ENCODE measurements at regions not wholly inside any gene's neighbourhood (a gene's known extent, or its start where the extent isn't known, plus 50 kb on each side); places are given as distances from the start of the nearest gene placed in this dataset.

DNA sequence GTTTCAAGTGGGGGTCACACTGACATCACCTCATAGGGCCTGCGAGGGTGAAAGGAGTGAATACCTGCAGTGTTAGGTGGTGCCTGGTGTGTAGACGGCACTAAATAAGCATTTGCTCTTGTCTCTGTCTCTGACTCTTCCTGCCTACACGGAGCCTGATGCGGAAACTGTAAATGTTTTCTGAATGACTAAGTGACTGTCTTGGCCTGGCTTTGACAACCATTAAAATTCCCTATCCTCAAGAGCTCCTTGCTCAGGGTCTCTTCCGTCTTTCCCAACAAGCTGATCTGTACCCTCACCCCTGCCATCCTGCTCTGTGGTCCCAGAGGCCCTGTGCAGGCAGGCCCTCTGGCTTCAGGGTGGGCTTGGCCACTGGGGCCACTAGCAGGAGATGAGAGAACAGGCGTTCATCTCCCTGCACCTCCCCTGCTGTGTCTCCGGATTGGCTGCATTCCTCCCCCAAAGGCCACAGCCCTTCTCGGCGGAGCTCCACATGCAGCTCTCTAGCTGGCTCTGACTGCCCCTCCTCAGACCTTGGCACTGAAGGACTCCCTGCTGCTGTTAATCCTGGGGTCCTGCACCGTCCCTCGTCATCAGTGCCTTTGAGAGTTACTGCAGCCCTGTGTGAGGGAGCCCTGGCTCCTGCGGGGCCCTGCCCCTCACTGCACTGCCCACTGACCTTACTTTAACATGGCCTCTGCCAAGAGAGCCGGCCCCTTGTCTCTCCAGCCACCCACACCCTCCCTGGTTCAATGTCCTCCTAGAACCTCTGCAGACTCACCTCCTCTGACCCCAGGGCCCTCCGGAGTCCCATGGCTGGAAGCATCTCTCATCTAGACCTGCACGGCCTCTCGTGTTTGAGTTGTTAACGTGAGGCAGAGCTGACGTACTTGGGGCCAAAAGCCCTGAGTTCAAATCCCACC is 211.1 kb downstream of the MATN1 start:
- no peak for DNase-seq

DNA sequence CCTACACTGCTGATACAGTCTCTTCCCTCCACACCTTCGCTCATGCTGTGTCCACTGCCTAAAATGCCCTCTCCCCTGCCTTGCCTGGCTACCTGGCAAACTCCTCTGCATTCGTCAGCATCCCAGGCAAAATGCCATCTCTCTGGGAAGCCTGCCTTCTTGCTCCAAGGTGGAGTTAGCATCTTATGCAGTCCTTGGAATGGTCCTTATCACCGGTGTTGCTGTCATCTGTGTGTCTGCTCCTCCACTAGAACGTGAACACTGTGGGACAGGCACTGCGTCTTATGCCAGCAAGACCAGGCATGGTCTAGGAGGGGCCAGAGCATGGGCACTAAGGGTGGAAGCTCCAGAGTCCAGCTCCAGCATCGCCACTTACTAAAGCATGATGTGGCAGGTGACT is 211.8 kb downstream of the MATN1 start:
- no peak for DNase-seq

DNA sequence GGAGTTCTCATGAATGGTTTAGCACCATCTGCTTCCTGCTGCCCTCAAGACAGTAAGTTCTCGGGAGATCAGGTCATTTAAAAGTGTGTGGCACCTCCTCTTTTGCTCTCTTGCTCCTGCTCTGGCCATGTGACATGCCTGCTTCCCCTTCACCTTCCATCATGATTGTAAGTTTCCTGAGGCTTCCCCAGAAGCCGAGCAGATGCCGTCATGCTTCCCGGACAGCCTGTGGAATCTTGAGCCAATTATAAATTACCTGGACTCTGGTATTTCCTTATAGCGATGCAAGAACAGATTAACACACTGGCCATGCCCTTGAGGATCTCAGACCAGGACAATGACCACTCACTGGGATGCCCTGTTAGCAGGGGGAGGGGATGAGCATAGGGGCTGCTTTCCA is 212.3 kb downstream of the MATN1 start:
- DNase-seq: no peak

GRCh38 chr1:30509670-30510069 is 213.7 kb downstream of the MATN1 start:
- DNase-seq: no peak

DNA sequence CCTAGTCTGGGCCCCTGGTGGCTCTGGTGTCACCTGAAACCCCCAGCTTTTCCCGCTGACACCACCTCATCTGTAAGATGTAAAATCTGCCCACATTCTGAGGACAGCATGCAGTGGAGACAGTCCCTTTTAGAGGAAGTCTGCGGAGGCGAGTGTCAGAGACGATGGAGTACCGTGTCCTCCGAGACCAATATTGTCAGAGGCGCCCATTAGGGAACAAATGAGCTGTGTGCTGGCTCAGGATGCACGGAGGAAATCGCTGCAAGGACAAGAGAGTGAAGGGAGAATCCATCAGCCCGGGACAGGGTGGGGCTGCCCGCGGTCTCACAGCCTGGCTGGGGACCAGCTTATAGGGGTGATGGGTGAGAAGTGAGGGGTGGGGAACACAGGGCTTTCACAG is 214.8 kb downstream of the MATN1 start:
- DNase-seq: no peak

DNA sequence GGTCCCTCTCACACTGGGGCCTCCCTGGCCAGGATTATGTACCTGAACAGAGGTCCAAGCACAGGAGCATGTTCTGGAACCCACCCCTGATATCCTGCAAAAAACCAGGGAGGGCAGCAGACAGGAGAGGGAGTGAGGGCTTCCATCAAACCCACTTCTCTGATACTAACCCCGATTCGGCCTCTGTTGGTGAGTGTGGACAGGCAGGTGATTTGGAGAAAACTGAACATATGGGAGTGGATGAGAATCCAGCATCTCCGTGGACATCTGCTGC is 215.3 kb downstream of the MATN1 start:
- DNase-seq: no peak

- DNase-seq: no peak
These were observed 215.8 kb downstream of the MATN1 start for GRCh38 chr1:30507401-30508174.

DNA sequence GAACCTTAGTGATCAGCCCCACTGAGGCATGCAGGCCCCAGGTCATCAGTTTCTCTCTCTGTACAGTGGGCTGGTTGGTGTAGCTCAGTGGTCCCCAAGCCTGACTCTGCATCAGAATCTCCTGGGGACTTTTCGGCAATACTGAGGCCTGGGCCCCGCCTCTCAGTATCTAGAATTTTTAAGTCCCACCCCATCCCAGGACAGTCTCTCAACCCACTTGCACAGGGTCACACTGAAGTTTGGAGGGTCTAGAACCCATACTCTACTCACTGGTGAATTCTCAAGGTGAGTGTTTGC is 216.4 kb downstream of the MATN1 start:
- DNase-seq: no peak

DNA sequence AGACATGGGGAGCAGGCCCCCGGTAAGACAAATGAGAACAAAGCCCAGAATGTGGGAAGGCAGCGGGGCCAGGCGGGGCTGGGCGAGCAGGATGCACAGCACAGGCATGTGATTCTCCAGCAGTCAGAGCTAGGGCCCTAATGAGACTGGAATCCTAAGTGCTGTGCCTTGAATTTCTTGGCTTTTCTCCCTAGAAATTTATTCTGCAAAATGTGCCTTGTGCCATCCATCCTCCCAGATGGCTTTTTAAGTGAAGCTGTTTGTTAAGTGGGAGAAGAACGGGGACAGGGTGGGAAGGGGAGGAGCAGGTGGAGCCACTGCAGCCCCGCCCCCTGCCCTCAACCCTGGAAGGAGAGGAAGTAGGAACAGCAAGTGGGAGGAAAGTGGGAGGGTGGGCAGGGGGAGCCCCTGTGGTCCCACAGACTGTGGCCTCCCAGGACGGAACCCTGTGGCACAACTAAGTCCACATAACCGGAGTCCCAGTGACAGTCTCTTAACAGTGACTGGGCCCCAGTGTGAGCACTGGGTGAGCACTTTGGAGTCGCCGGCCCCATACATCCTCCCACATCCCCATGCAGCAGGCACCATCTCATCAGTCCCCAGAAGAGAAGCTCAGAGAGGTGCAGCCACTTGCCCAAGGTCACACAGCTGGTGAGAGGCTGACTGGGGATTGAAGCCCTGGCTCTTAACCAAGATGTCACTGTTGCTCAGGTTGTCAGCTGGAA is 216.9 kb downstream of the MATN1 start:
- no peak for DNase-seq

DNA sequence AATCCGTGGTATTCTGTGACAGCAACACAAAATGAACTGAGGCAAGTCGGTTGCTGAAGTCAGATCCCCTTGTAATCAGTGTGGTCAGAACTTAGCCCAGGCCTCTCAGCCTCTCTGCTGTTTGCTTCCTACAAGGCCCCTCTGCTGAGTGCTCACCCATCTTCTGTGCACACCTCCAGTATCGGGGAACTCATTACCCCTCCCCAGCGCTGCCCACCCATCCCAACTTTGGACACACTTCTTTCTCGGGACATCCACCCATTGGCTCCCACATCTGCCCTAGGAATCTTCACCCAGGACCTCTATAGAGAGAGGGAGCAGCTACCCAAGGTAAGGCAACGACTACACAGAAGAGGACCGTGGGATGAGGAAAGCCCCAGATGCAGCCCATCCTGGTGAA is 217.5 kb downstream of the MATN1 start:
- DNase-seq: no peak

GRCh38 chr1:30492451-30492850 is 230.9 kb downstream of the MATN1 start:
- DNase-seq: no peak

- DNase-seq: no peak
These were observed 231.6 kb downstream of the MATN1 start for GRCh38 chr1:30491831-30492230.

DNA sequence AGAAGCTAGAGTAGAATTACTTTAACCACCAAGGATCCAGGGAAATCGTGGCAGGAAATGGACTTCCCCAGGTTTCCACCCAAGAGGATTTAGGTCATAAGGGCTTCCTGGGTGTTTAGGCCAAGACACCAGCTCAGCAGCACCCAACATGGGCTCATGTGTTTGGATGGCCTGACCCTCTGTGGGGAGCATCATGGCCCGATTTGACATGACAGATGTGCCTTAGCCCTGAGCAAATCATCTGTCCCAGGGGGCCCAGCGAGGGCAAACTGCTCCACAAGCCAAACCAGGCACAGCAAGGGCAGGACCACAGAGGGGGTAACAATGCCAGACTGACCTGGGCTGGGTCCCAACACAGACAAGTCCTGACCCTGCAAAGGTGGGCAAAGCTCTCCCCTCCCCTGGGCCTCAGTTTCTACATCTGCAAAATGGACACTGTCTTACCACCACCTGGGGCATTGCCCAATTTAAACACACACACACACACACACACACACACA is 232.8 kb downstream of the MATN1 start:
- DNase-seq: no peak

- DNase-seq: no peak
These were observed 233.5 kb downstream of the MATN1 start for GRCh38 chr1:30489737-30490389.

GRCh38 chr1:30488324-30488913 is 235.0 kb downstream of the MATN1 start:
- no peak for DNase-seq

DNA sequence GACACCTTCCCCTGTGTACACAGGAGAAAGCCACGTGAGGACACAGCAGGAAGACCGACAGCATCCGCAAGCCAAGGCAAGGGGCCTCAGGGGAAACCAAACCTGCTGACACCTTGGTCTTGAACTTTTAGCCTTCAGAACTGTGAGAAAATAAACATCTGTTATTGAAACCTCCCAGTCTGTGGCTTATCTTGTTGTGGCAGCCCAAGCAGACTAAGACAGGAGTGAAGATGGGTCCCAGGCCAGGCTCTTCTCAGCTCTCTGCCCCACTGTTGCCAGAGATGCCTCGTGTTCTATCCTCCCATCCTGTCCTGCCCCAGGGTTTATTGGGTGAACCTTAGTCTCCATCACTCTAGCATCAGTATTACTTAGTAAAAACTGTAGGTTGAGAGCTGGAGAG is 236.3 kb downstream of the MATN1 start:
- no peak for DNase-seq

DNA sequence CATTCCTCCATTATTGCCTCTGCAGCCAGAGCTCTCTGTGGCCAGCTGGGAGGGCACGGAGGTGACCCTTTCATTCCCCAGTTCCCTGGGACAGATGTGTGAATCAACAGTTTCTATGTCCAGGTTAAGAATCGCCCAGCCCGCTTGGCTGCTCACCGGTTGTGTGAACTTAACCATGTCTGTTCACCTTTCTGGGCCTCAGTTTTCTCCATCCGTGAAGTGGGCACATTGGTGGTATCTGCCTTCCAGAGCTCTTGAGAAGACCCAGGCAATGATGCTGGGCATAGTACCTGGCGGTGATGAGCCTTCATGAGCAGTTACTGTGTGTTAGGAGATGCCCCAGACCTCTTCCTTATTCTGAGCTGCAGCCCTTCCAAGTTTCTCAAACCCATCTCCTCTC is 238.3 kb downstream of the MATN1 start:
- DNase-seq: no peak

DNA sequence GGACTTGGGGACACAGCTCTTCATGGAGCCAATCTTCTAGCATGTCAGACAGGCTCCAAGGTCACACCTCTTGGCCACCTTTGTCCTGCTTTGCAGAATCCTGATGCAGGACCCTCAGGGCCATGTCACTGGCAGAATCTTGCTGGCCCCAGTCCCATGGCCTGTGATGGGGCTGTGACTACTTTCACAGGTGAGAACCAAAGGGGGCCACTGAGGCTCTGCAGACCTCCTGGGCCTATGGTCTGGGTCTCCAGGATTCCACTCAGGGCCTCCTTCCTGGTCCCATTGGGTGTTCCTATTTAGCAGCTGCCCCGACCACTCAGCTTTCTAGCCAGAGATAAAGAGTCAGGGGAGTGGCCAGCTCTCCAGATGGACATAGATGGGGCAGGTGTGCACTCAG is 238.7 kb downstream of the MATN1 start:
- DNase-seq: no peak

GRCh38 chr1:30479575-30479974 is 243.8 kb downstream of the MATN1 start:
- DNase-seq: no peak

- no peak for DNase-seq
These were observed 244.4 kb downstream of the MATN1 start for GRCh38 chr1:30478799-30479563.

DNA sequence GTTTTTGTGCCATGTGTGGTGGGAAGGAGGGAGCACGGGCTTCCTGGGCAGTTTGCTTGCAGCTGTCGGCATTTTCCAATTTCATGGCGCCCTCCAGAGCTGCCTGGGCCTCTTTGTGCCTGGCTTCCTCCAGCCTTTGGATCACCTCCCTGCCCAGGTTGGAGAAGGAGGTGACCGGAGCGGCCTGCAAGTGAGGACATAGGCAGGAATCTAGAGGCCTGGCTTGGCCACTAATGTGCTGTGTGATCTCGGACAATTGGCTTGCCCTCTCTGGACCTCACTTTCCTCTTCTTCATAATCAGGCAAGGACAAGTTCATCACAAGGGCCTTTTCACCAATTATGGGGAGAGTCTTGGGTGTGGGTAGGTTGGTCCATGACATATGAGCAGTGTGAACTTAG is 245.1 kb downstream of the MATN1 start:
- DNase-seq: no peak

GRCh38 chr1:30477588-30477987 is 245.8 kb downstream of the MATN1 start:
- DNase-seq: no peak

All from NCI-H1417 (cell line).